D721Med (cell line): ENCODE measurements at regions not wholly inside any gene's neighbourhood (a gene's known extent, or its start where the extent isn't known, plus 50 kb on each side); places are given as distances from the start of the nearest gene placed in this dataset.
"Not testable (repeated sequence)": the region's sequence is repeated elsewhere in the genome, so short reads cannot be mapped to it uniquely, and the experiment has no call there.

Source experiments
- DNase-seq: peaks from one replicate; pipeline ENCODE4 v3.0.0; 2011; ENCODE audit warnings: low spot score; ENCODE audit not compliant: insufficient read length
- FAIRE-seq: peaks from 2 replicates; lab custom pipeline; 2011; peaks lifted over from hg19 to GRCh38; lab: Jason Lieb, UNC
- CTCF ChIP-seq: IDR thresholded peaks from 2 replicates; pipeline ENCODE4 v1.5.1; 2012; ENCODE audit warnings: mild to moderate bottlenecking, control low read depth; ENCODE audit not compliant: insufficient read depth; ENCODE audit errors: missing control alignments

- no peak for TF ChIP-seq CTCF
- no peak for DNase-seq
- no peak for FAIRE-seq
Observed at GRCh38 chr1:112826217-112826944, 111.2 kb upstream of the PPM1J start.

GRCh38 chr1:112825563-112826216, 110.6 kb upstream of the PPM1J start:
- DNase-seq, FAIRE-seq: not testable (repeated sequence)

- not testable (repeated sequence) for FAIRE-seq, DNase-seq
Observed at GRCh38 chr1:112825075-112825474, 109.9 kb upstream of the PPM1J start.

- FAIRE-seq, DNase-seq: not testable (repeated sequence)
Observed at GRCh38 chr1:112821307-112822063, 106.4 kb upstream of the PPM1J start.

GRCh38 chr1:112818990-112819689, 104.0 kb upstream of the PPM1J start:
- TF ChIP-seq CTCF = no peak
- FAIRE-seq (no peak), DNase-seq (no peak)

GRCh38 chr1:112817555-112818373, 102.6 kb upstream of the PPM1J start:
- no peak for TF ChIP-seq CTCF
- DNase-seq (no peak), FAIRE-seq (no peak)

- TF ChIP-seq CTCF = no peak
- no peak for FAIRE-seq
- DNase-seq = no peak
Observed at GRCh38 chr1:112815376-112815775, 100.2 kb upstream of the PPM1J start.

- not testable (repeated sequence) for FAIRE-seq
Observed at GRCh38 chr1:112814645-112815044, 99.5 kb upstream of the PPM1J start.

More at GRCh38 chr1:112814645-112815044, 99.5 kb upstream of the PPM1J start:
- not testable (repeated sequence) for DNase-seq
